ENCODE measurements at regions not wholly inside any gene's neighbourhood (a gene's known extent, or its start where the extent isn't known, plus 50 kb on each side); places are given as distances from the start of the nearest gene placed in this dataset.

GRCh38 chr9:108618906-108619550 is 236.8 kb downstream of the ACTL7B start:
- TF ChIP-seq POLR2A (IDR thresholded peaks at IDR 0.05; ENCODE audit: low read length), result no peak
- no peak for TF ChIP-seq GATA1 (IDR thresholded peaks at IDR 0.05; ENCODE audit: low read depth, low read length)

Data from erythroblast (primary cell).